ENCODE measurements at regions not wholly inside any gene's neighbourhood (a gene's known extent, or its start where the extent isn't known, plus 50 kb on each side); places are given as distances from the start of the nearest gene placed in this dataset.
"Not testable (repeated sequence)": the region's sequence is repeated elsewhere in the genome, so short reads cannot be mapped to it uniquely, and the experiment has no call there.

- Mint-ChIP-seq H3K27me3 (ENCODE audit: low read depth) (no peaks in the 10 kb centered on the region), H3K36me3 (ENCODE audit: low read depth) (no peaks in the 10 kb centered on the region), H3K4me3 (no peak overlapping the region), H3K4me1 (ENCODE audit: low read depth) (peaks cover 1% of the 10 kb centered on the region), H3K9me3 (no peaks in the 10 kb centered on the region), H3K27ac (no peak overlapping the region)
Measured at GRCh38 chr6:121694389-121694788, 258.9 kb downstream of the GJA1 start.

- Mint-ChIP-seq H3K4me1 (ENCODE audit: low read depth) (peaks cover under 1% of the 10 kb centered on the region), H3K27ac (no peak overlapping the region), H3K4me3 (no peak overlapping the region), H3K27me3 (ENCODE audit: low read depth) (no peaks in the 10 kb centered on the region), H3K36me3 (ENCODE audit: low read depth) (no peaks in the 10 kb centered on the region), H3K9me3 (no peaks in the 10 kb centered on the region)
Measured at GRCh38 chr6:121694801-121695251, 259.4 kb downstream of the GJA1 start.

GRCh38 chr6:121695329-121695728 is 259.9 kb downstream of the GJA1 start:
- no peak overlapping the region for H3K4me3 Mint-ChIP-seq
- H3K36me3 Mint-ChIP-seq (ENCODE audit: low read depth) = no peaks in the 10 kb centered on the region
- no peaks in the 10 kb centered on the region for H3K9me3 Mint-ChIP-seq
- no peak overlapping the region for H3K27ac Mint-ChIP-seq
- H3K4me1 Mint-ChIP-seq (ENCODE audit: low read depth) = no peaks in the 10 kb centered on the region
- H3K27me3 Mint-ChIP-seq (ENCODE audit: low read depth) = no peaks in the 10 kb centered on the region

GRCh38 chr6:121697921-121698320 is 262.5 kb downstream of the GJA1 start:
- Mint-ChIP-seq H3K4me1 (ENCODE audit: low read depth) (no peaks in the 10 kb centered on the region), H3K27me3 (ENCODE audit: low read depth) (no peaks in the 10 kb centered on the region), H3K4me3 (no peak overlapping the region), H3K27ac (no peak overlapping the region), H3K9me3 (no peaks in the 10 kb centered on the region), H3K36me3 (ENCODE audit: low read depth) (no peaks in the 10 kb centered on the region)

- no peak overlapping the region for H3K27ac Mint-ChIP-seq
- no peaks in the 10 kb centered on the region for H3K4me1 Mint-ChIP-seq (ENCODE audit: low read depth)
- no peaks in the 10 kb centered on the region for H3K9me3 Mint-ChIP-seq
- H3K36me3 Mint-ChIP-seq (ENCODE audit: low read depth) = no peaks in the 10 kb centered on the region
- no peak overlapping the region for H3K4me3 Mint-ChIP-seq
- H3K27me3 Mint-ChIP-seq (ENCODE audit: low read depth) = no peaks in the 10 kb centered on the region
Measured at GRCh38 chr6:121698617-121699016, 263.2 kb downstream of the GJA1 start.

GRCh38 chr6:121703129-121703528 is 267.7 kb downstream of the GJA1 start:
- not testable (repeated sequence) for H3K4me1 Mint-ChIP-seq (ENCODE audit: low read depth); H3K9me3 Mint-ChIP-seq; H3K4me3 Mint-ChIP-seq; H3K27ac Mint-ChIP-seq; H3K36me3 Mint-ChIP-seq (ENCODE audit: low read depth); H3K27me3 Mint-ChIP-seq (ENCODE audit: low read depth)

- Mint-ChIP-seq H3K27me3 (ENCODE audit: low read depth) (no peaks in the 10 kb centered on the region), H3K4me3 (no peak overlapping the region), H3K9me3 (no peaks in the 10 kb centered on the region)
Measured at GRCh38 chr6:121711472-121711871, 276.0 kb downstream of the GJA1 start.

GRCh38 chr6:121717686-121718085 is 282.2 kb downstream of the GJA1 start:
- no peaks in the 10 kb centered on the region for H3K9me3 Mint-ChIP-seq
- H3K27ac Mint-ChIP-seq = no peak overlapping the region
- no peaks in the 10 kb centered on the region for H3K4me1 Mint-ChIP-seq (ENCODE audit: low read depth)
- no peaks in the 10 kb centered on the region for H3K27me3 Mint-ChIP-seq (ENCODE audit: low read depth)
- H3K4me3 Mint-ChIP-seq = no peak overlapping the region
- no peaks in the 10 kb centered on the region for H3K36me3 Mint-ChIP-seq (ENCODE audit: low read depth)

More at GRCh38 chr6:121711472-121711871, 276.0 kb downstream of the GJA1 start:
- H3K36me3 Mint-ChIP-seq (ENCODE audit: low read depth) = no peaks in the 10 kb centered on the region
- H3K4me1 Mint-ChIP-seq (ENCODE audit: low read depth) = no peaks in the 10 kb centered on the region
- no peak overlapping the region for H3K27ac Mint-ChIP-seq

- not testable (repeated sequence) for H3K36me3 Mint-ChIP-seq (ENCODE audit: low read depth); H3K4me1 Mint-ChIP-seq (ENCODE audit: low read depth); H3K9me3 Mint-ChIP-seq; H3K4me3 Mint-ChIP-seq; H3K27ac Mint-ChIP-seq; H3K27me3 Mint-ChIP-seq (ENCODE audit: low read depth)
Measured at GRCh38 chr6:121720867-121721266, 285.4 kb downstream of the GJA1 start.

GRCh38 chr6:121723623-121724022 is 288.2 kb downstream of the GJA1 start:
- H3K36me3 Mint-ChIP-seq (ENCODE audit: low read depth) = no peaks in the 10 kb centered on the region
- H3K27me3 Mint-ChIP-seq (ENCODE audit: low read depth) = no peaks in the 10 kb centered on the region
- no peak overlapping the region for H3K4me3 Mint-ChIP-seq
- H3K4me1 Mint-ChIP-seq (ENCODE audit: low read depth) = no peaks in the 10 kb centered on the region
- no peak overlapping the region for H3K27ac Mint-ChIP-seq
- H3K9me3 Mint-ChIP-seq = no peaks in the 10 kb centered on the region

- H3K27ac Mint-ChIP-seq = no peak overlapping the region
- H3K9me3 Mint-ChIP-seq = no peaks in the 10 kb centered on the region
- H3K4me1 Mint-ChIP-seq (ENCODE audit: low read depth) = no peaks in the 10 kb centered on the region
- no peak overlapping the region for H3K4me3 Mint-ChIP-seq
- H3K27me3 Mint-ChIP-seq (ENCODE audit: low read depth) = no peaks in the 10 kb centered on the region
- no peaks in the 10 kb centered on the region for H3K36me3 Mint-ChIP-seq (ENCODE audit: low read depth)
Measured at GRCh38 chr6:121724576-121724975, 289.1 kb downstream of the GJA1 start.

GRCh38 chr6:121726596-121726995 is 291.1 kb downstream of the GJA1 start:
- H3K36me3 Mint-ChIP-seq (ENCODE audit: low read depth) = no peaks in the 10 kb centered on the region
- H3K4me1 Mint-ChIP-seq (ENCODE audit: low read depth) = no peaks in the 10 kb centered on the region
- no peaks in the 10 kb centered on the region for H3K27me3 Mint-ChIP-seq (ENCODE audit: low read depth)
- no peak overlapping the region for H3K4me3 Mint-ChIP-seq
- H3K27ac Mint-ChIP-seq = no peak overlapping the region
- H3K9me3 Mint-ChIP-seq = peaks cover 11% of the 10 kb centered on the region

- no peak overlapping the region for H3K27ac Mint-ChIP-seq
- H3K9me3 Mint-ChIP-seq = peaks cover 11% of the 10 kb centered on the region
- no peak overlapping the region for H3K4me3 Mint-ChIP-seq
- H3K27me3 Mint-ChIP-seq (ENCODE audit: low read depth) = no peaks in the 10 kb centered on the region
- H3K36me3 Mint-ChIP-seq (ENCODE audit: low read depth) = no peaks in the 10 kb centered on the region
- no peaks in the 10 kb centered on the region for H3K4me1 Mint-ChIP-seq (ENCODE audit: low read depth)
Measured at GRCh38 chr6:121730616-121731015, 295.2 kb downstream of the GJA1 start.

GRCh38 chr6:121731381-121731780 is 295.9 kb downstream of the GJA1 start:
- no peaks in the 10 kb centered on the region for H3K27me3 Mint-ChIP-seq (ENCODE audit: low read depth)

GRCh38 chr6:121732641-121733040 is 297.2 kb downstream of the GJA1 start:
- Mint-ChIP-seq H3K9me3 (peaks cover 11% of the 10 kb centered on the region), H3K4me1 (ENCODE audit: low read depth) (no peaks in the 10 kb centered on the region), H3K4me3 (no peak overlapping the region), H3K27ac (no peak overlapping the region), H3K27me3 (ENCODE audit: low read depth) (no peaks in the 10 kb centered on the region), H3K36me3 (ENCODE audit: low read depth) (no peaks in the 10 kb centered on the region)

More at GRCh38 chr6:121731381-121731780, 295.9 kb downstream of the GJA1 start:
- H3K27ac Mint-ChIP-seq = no peak overlapping the region
- peaks cover 11% of the 10 kb centered on the region for H3K9me3 Mint-ChIP-seq
- H3K4me1 Mint-ChIP-seq (ENCODE audit: low read depth) = no peaks in the 10 kb centered on the region
- no peak overlapping the region for H3K4me3 Mint-ChIP-seq
- H3K36me3 Mint-ChIP-seq (ENCODE audit: low read depth) = no peaks in the 10 kb centered on the region

- Mint-ChIP-seq H3K9me3 (peaks cover 11% of the 10 kb centered on the region), H3K36me3 (ENCODE audit: low read depth) (no peaks in the 10 kb centered on the region), H3K27me3 (ENCODE audit: low read depth) (no peaks in the 10 kb centered on the region), H3K27ac (no peak overlapping the region), H3K4me1 (ENCODE audit: low read depth) (no peaks in the 10 kb centered on the region), H3K4me3 (no peak overlapping the region)
Measured at GRCh38 chr6:121733234-121733633, 297.8 kb downstream of the GJA1 start.

Data from T-helper 1 cell treated with Interleukin-12 subunit alpha and Interleukin-12 subunit beta and Interleukin-4 antibody, amounts not matched to agents 30 μg/mL and 1 μg/mL, for 36 hours (primary cell).